ENCODE measurements at regions not wholly inside any gene's neighbourhood (a gene's known extent, or its start where the extent isn't known, plus 50 kb on each side); places are given as distances from the start of the nearest gene placed in this dataset.

- intact Hi-C loops (cut with micrococcal nuclease; ENCODE audit: unreplicated experiment) = no loop called here
- no peak overlapping the region for H3K4me3 ChIP-seq (ENCODE audit: low read depth, low read length, poor library complexity, severe bottlenecking)
- no peak for DNase-seq (ENCODE audit: low spot score)
- BruUV-seq (replicated peaks) = no TSS peak
- no peak overlapping the region for H3K27ac ChIP-seq (ENCODE audit: low read depth, low read length, poor library complexity, severe bottlenecking)
- no peaks in the 10 kb centered on the region for H3K36me3 ChIP-seq (ENCODE audit: insufficient read depth, low read length)
- no peak overlapping the region for H2AFZ ChIP-seq (ENCODE audit: low read length)
- no peaks in the 10 kb centered on the region for H3K79me2 ChIP-seq (ENCODE audit: insufficient read depth, low read depth, low read length)
- H3K9me2 ChIP-seq (ENCODE audit: insufficient read depth, low read length) = no peaks in the 10 kb centered on the region
- no peak for TF ChIP-seq EZH2phosphoT487 (IDR thresholded peaks at IDR 0.05; ENCODE audit: borderline replicate concordance, low read depth, low read length)
- TF ChIP-seq CTCF (conservative IDR thresholded peaks at IDR 0.05; ENCODE audit: low read length) = no peak
- no peaks in the 10 kb centered on the region for H4K20me1 ChIP-seq (ENCODE audit: insufficient read depth, low read length)
- no peaks in the 10 kb centered on the region for H3K4me1 ChIP-seq (ENCODE audit: insufficient read depth, low read length, poor library complexity, severe bottlenecking)
- POLR2A ChIA-PET = no interaction called here
- no peak overlapping the region for H3K4me2 ChIP-seq (ENCODE audit: low read length)
- no peaks in the 10 kb centered on the region for H3K9me3 ChIP-seq (ENCODE audit: low read length)
- CTCF ChIA-PET (ENCODE audit: unreplicated experiment) = no interaction called here
Measured at GRCh38 chr20:43320536-43320935, 130.8 kb upstream of the PTPRT start.

GRCh38 chr20:43318755-43319297, 129.1 kb upstream of the PTPRT start:
- DNase-seq (ENCODE audit: low spot score) = no peak
- intact Hi-C loops (cut with micrococcal nuclease; ENCODE audit: unreplicated experiment) = no loop called here
- Histone ChIP-seq H3K4me3 (ENCODE audit: low read depth, low read length, poor library complexity, severe bottlenecking) (no peak overlapping the region), H3K9me3 (ENCODE audit: low read length) (no peaks in the 10 kb centered on the region), H3K79me2 (ENCODE audit: insufficient read depth, low read depth, low read length) (no peaks in the 10 kb centered on the region), H4K20me1 (ENCODE audit: insufficient read depth, low read length) (no peaks in the 10 kb centered on the region), H3K36me3 (ENCODE audit: insufficient read depth, low read length) (no peaks in the 10 kb centered on the region), H3K4me1 (ENCODE audit: insufficient read depth, low read length, poor library complexity, severe bottlenecking) (no peaks in the 10 kb centered on the region), H3K27ac (ENCODE audit: low read depth, low read length, poor library complexity, severe bottlenecking) (no peak overlapping the region), H3K4me2 (ENCODE audit: low read length) (no peak overlapping the region), H2AFZ (ENCODE audit: low read length) (no peak overlapping the region), H3K9me2 (ENCODE audit: insufficient read depth, low read length) (no peaks in the 10 kb centered on the region)
- POLR2A ChIA-PET = no interaction called here
- TF ChIP-seq EZH2phosphoT487 (IDR thresholded peaks at IDR 0.05; ENCODE audit: borderline replicate concordance, low read depth, low read length) = no peak
- no peak for TF ChIP-seq CTCF (conservative IDR thresholded peaks at IDR 0.05; ENCODE audit: low read length)
- BruUV-seq (replicated peaks) = no TSS peak
- CTCF ChIA-PET (ENCODE audit: unreplicated experiment) = no interaction called here

GRCh38 chr20:43316271-43316670, 126.6 kb upstream of the PTPRT start:
- no peaks in the 10 kb centered on the region for H4K20me1 ChIP-seq (ENCODE audit: insufficient read depth, low read length)
- no peak overlapping the region for H3K4me2 ChIP-seq (ENCODE audit: low read length)
- H3K9me3 ChIP-seq (ENCODE audit: low read length) = no peaks in the 10 kb centered on the region
- H3K27ac ChIP-seq (ENCODE audit: low read depth, low read length, poor library complexity, severe bottlenecking) = no peak overlapping the region
- no peak for DNase-seq (ENCODE audit: low spot score)
- ChIA-PET CTCF (ENCODE audit: unreplicated experiment) (no interaction called here), POLR2A (no interaction called here)
- no peaks in the 10 kb centered on the region for H3K36me3 ChIP-seq (ENCODE audit: insufficient read depth, low read length)
- TF ChIP-seq EZH2phosphoT487 (IDR thresholded peaks at IDR 0.05; ENCODE audit: borderline replicate concordance, low read depth, low read length) (no peak), CTCF (conservative IDR thresholded peaks at IDR 0.05; ENCODE audit: low read length) (no peak)
- H3K4me1 ChIP-seq (ENCODE audit: insufficient read depth, low read length, poor library complexity, severe bottlenecking) = no peaks in the 10 kb centered on the region
- intact Hi-C loops (cut with micrococcal nuclease; ENCODE audit: unreplicated experiment) = no loop called here
- BruUV-seq (replicated peaks) = no TSS peak
- no peaks in the 10 kb centered on the region for H3K9me2 ChIP-seq (ENCODE audit: insufficient read depth, low read length)
- no peak overlapping the region for H3K4me3 ChIP-seq (ENCODE audit: low read depth, low read length, poor library complexity, severe bottlenecking)
- no peaks in the 10 kb centered on the region for H3K79me2 ChIP-seq (ENCODE audit: insufficient read depth, low read depth, low read length)
- H2AFZ ChIP-seq (ENCODE audit: low read length) = no peak overlapping the region
